H9 (cell line): ENCODE measurements at regions not wholly inside any gene's neighbourhood (a gene's known extent, or its start where the extent isn't known, plus 50 kb on each side); places are given as distances from the start of the nearest gene placed in this dataset.

ENCODE experiments used
- DNase-seq: peaks from one replicate; pipeline ENCODE4 v3.0.0-alpha.2; 2017
- H2AFZ ChIP-seq: one replicate; pipeline ENCODE4 v1.6.1; 2013; ENCODE audit warnings: mild to moderate bottlenecking, low read length, control low read depth, moderate library complexity
- H2AK5ac ChIP-seq: 2 replicates; pipeline ENCODE4 v1.6.1; 2013; ENCODE audit warnings: low read length, control low read depth, mixed read lengths; ENCODE audit not compliant: insufficient read length
- H2BK120ac ChIP-seq: one replicate; pipeline ENCODE4 v1.6.1; 2013; ENCODE audit warnings: low read depth, mild to moderate bottlenecking, low read length, control low read depth, inconsistent platforms; ENCODE audit not compliant: poor library complexity, severe bottlenecking
- H2BK12ac ChIP-seq: 2 replicates; pipeline ENCODE4 v1.6.1; 2013; ENCODE audit warnings: low read length, control low read depth, mixed read lengths, low read depth; ENCODE audit not compliant: insufficient read length
- H2BK15ac ChIP-seq: 2 replicates; pipeline ENCODE4 v1.6.1; 2013; ENCODE audit warnings: low read depth, low read length, control low read depth
- H2BK20ac ChIP-seq: one replicate; pipeline ENCODE4 v1.6.1; 2013; ENCODE audit warnings: low read depth, mild to moderate bottlenecking, low read length, control low read depth, inconsistent platforms; ENCODE audit not compliant: poor library complexity, severe bottlenecking
- H2BK5ac ChIP-seq: 2 replicates; pipeline ENCODE4 v1.6.1; 2013; ENCODE audit warnings: low read length, control low read depth, mixed read lengths; ENCODE audit not compliant: insufficient read length
- H3K14ac ChIP-seq: 2 replicates; pipeline ENCODE4 v1.6.1; 2013; ENCODE audit warnings: low read length, control low read depth; ENCODE audit not compliant: insufficient read depth
- H3K18ac ChIP-seq: 2 replicates; pipeline ENCODE4 v1.6.1; 2013; ENCODE audit warnings: low read depth, mild to moderate bottlenecking, mixed read lengths, low read length, control low read depth; ENCODE audit not compliant: insufficient read length
- H3K23ac ChIP-seq: 2 replicates; pipeline ENCODE4 v1.6.1; 2013; ENCODE audit warnings: low read length, control low read depth, mixed read lengths, low read depth; ENCODE audit not compliant: insufficient read length
- H3K23me2 ChIP-seq: 2 replicates; pipeline ENCODE4 v1.6.1; 2013; ENCODE audit warnings: low read depth, mild to moderate bottlenecking, mixed read lengths, low read length, control low read depth; ENCODE audit not compliant: insufficient read length, poor library complexity, severe bottlenecking
- H3K27ac ChIP-seq: 2 replicates; pipeline ENCODE4 v1.5.1; 2013; ENCODE audit warnings: low read length, control low read depth, mixed read lengths, low read depth; ENCODE audit not compliant: insufficient read length
- H3K27me3 ChIP-seq: 2 replicates; pipeline ENCODE4 v1.6.1; 2013; ENCODE audit warnings: low read length, control low read depth, inconsistent platforms; ENCODE audit not compliant: insufficient read depth
- H3K4ac ChIP-seq: 2 replicates; pipeline ENCODE4 v1.6.1; 2013; ENCODE audit warnings: low read depth, mild to moderate bottlenecking, control low read depth, inconsistent platforms, low read length, moderate library complexity
- H3K4me1 ChIP-seq: 2 replicates; pipeline ENCODE4 v1.6.1; 2013; ENCODE audit warnings: low read length, control low read depth, inconsistent platforms; ENCODE audit not compliant: insufficient read depth
- H3K4me2 ChIP-seq: 2 replicates; pipeline ENCODE4 v1.6.1; 2013; ENCODE audit warnings: low read length, control low read depth, mixed read lengths; ENCODE audit not compliant: insufficient read length, insufficient read depth
- H3K56ac ChIP-seq: 2 replicates; pipeline ENCODE4 v1.6.1; 2013; ENCODE audit warnings: low read depth, mild to moderate bottlenecking, mixed read lengths, low read length, control low read depth; ENCODE audit not compliant: insufficient read length
- H3K79me1 ChIP-seq: 2 replicates; pipeline ENCODE4 v1.6.1; 2013; ENCODE audit warnings: low read depth, mild to moderate bottlenecking, moderate library complexity, low read length, control low read depth, inconsistent platforms; ENCODE audit not compliant: insufficient read depth, poor library complexity, severe bottlenecking
- H3K79me2 ChIP-seq: 2 replicates; pipeline ENCODE4 v1.6.1; 2013; ENCODE audit warnings: low read length, control low read depth, inconsistent platforms; ENCODE audit not compliant: insufficient read depth
- H3K9ac ChIP-seq: 2 replicates; pipeline ENCODE4 v1.6.1; 2013; ENCODE audit warnings: low read length, control low read depth, mixed read lengths; ENCODE audit not compliant: insufficient read length; ENCODE audit errors: extremely low read depth
- H3K9me3 ChIP-seq: one replicate; pipeline ENCODE4 v1.6.1; 2013; ENCODE audit warnings: low read depth, low read length, inconsistent platforms; ENCODE audit not compliant: control insufficient read depth
- H3T11ph ChIP-seq: one replicate; pipeline ENCODE4 v1.6.1; 2013; ENCODE audit warnings: mild to moderate bottlenecking, low read length, control low read depth, inconsistent platforms
- H4K20me1 ChIP-seq: one replicate; pipeline ENCODE4 v1.6.1; 2013; ENCODE audit not compliant: control insufficient read depth, insufficient read length, insufficient read depth
- H4K5ac ChIP-seq: 2 replicates; pipeline ENCODE4 v1.6.1; 2013; ENCODE audit warnings: low read depth, mild to moderate bottlenecking, mixed read lengths, low read length, control low read depth; ENCODE audit not compliant: insufficient read length
- H4K8ac ChIP-seq: replicated peaks from 2 replicates; pipeline ENCODE4 v1.6.1; 2013; ENCODE audit warnings: low read length, control low read depth, mixed read lengths, low read depth; ENCODE audit not compliant: insufficient read length
- H4K91ac ChIP-seq: 2 replicates; pipeline ENCODE4 v1.6.1; 2013; ENCODE audit warnings: low read depth, mild to moderate bottlenecking, moderate library complexity, mixed read lengths, low read length, control low read depth; ENCODE audit not compliant: insufficient read length
- H3K27ac Mint-ChIP-seq, 3 experiments: 2 replicates in 2 of 3; 3 replicates in 1 of 3; pipeline ENCODE4 v1.8.0; 2020 to 2021; ENCODE audit warnings: mixed read lengths in 3 of 3, mild to moderate bottlenecking in 1 of 3, moderate library complexity in 1 of 3
- H3K27me3 Mint-ChIP-seq: 2 replicates; pipeline ENCODE4 v1.8.0; 2021; ENCODE audit warnings: low read depth, mild to moderate bottlenecking, moderate library complexity, mixed read lengths
- H3K36me3 Mint-ChIP-seq, 3 experiments: 2 replicates in 2 of 3; 3 replicates in 1 of 3; pipeline ENCODE4 v1.8.0; 2020 to 2021; ENCODE audit warnings: low read depth in 3 of 3, mixed read lengths in 3 of 3; ENCODE audit not compliant: insufficient read depth in 1 of 3
- H3K4me1 Mint-ChIP-seq, 2 experiments: 2 replicates each; pipeline ENCODE4 v1.8.0; 2020; ENCODE audit warnings: mixed read lengths in 2 of 2
- H3K4me3 Mint-ChIP-seq, 2 experiments: 2 replicates in 1 of 2; 3 replicates in 1 of 2; pipeline ENCODE4 v1.8.0; 2020 to 2021; ENCODE audit warnings: mild to moderate bottlenecking in 2 of 2, mixed read lengths in 2 of 2, moderate library complexity in 1 of 2
- H3K9me3 Mint-ChIP-seq, 2 experiments: 2 replicates in 1 of 2; 3 replicates in 1 of 2; pipeline ENCODE4 v1.8.0; 2020; ENCODE audit warnings: mild to moderate bottlenecking in 2 of 2, mixed read lengths in 2 of 2, moderate library complexity in 1 of 2
- CTCF ChIP-seq: fragments of 200-600 bp; sonication (generic); conservative IDR thresholded peaks from 3 replicates; pipeline ENCODE4 v1.8.0; 2021; ENCODE audit warnings: antibody characterized with exemption, mild to moderate bottlenecking
- WGBS: extraction: QIAGEN DNeasy Blood & Tissue Kit; methylation state at CpG from one replicate; pipeline ENCODE4 v1.1.7; 2013; ENCODE audit warnings: missing lambda C conversion rate, low lambda C conversion rate, mixed read lengths; ENCODE audit not compliant: insufficient read length; ENCODE audit errors: extremely low coverage; 5-methylcytosine and 5-hydroxymethylcytosine counted together

DNA sequence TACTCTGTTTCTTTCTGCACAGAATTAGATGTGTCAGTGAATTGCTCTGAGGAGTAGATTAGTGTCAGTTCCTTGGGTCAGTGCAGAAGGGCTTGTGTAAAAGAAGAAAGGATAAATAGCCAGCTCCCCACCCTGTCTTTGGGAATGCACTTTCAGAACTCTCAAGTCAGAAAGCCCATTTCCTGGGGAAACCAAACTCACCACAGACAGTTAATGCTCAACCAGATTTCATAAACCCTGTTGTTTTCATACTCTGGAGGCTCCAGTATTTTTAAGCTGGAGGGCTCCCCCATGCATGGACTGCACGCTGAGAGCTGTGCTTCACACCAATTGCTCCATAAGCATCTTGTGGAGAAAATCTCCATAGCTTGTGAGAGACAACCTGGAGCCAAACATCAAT is 449.7 kb downstream of the CDH26 start:
- H3K36me3 Mint-ChIP-seq: peaks cover 0 to 1% (median 0%) of the 10 kb centered on the region in 3 experiments; a peak in 2 of 7 replicates
- Histone ChIP-seq H3K27ac (no peak overlapping the region), H3K4me2 (no peak overlapping the region), H2BK120ac (no peak overlapping the region), H3K79me2 (no peaks in the 10 kb centered on the region), H3K9ac (no peak overlapping the region), H2BK5ac (no peak overlapping the region), H4K5ac (no peak overlapping the region), H4K8ac (no peak overlapping the region), H3K9me3 (no peaks in the 10 kb centered on the region), H3T11ph (no peak overlapping the region), H3K4me1 (no peaks in the 10 kb centered on the region), H3K56ac (no peak overlapping the region), H2BK12ac (no peak overlapping the region), H3K27me3 (no peaks in the 10 kb centered on the region; the same call in 1 of the 2 replicates), H4K20me1 (no peaks in the 10 kb centered on the region), H2BK15ac (no peak overlapping the region), H2AK5ac (no peak overlapping the region), H2AFZ (no peak overlapping the region), H4K91ac (no peak overlapping the region), H3K23ac (no peak overlapping the region), H3K4ac (no peak overlapping the region), H3K14ac (no peak overlapping the region), H3K23me2 (no peaks in the 10 kb centered on the region), H2BK20ac (no peak overlapping the region), H3K79me1 (no peaks in the 10 kb centered on the region), H3K18ac (no peak overlapping the region)
- peaks cover 1% of the 10 kb centered on the region; the same call in 1 of the 2 replicates for H3K27me3 Mint-ChIP-seq
- no peak overlapping the region for H3K27ac Mint-ChIP-seq
- TF ChIP-seq CTCF: no peak
- H3K4me1 Mint-ChIP-seq: no peaks in the 10 kb centered on the region
- no peak overlapping the region for H3K4me3 Mint-ChIP-seq
- WGBS: no CpG with 5 or more reads among the region's 1 CpG
- peaks cover 3 to 4% of the 10 kb centered on the region in 2 experiments; a peak in 3 of 5 replicates for H3K9me3 Mint-ChIP-seq
- no peak for DNase-seq
